HG03432 (cell line): ENCODE measurements at regions not wholly inside any gene's neighbourhood (a gene's known extent, or its start where the extent isn't known, plus 50 kb on each side); places are given as distances from the start of the nearest gene placed in this dataset.
"Not testable (repeated sequence)": the region's sequence is repeated elsewhere in the genome, so short reads cannot be mapped to it uniquely, and the experiment has no call there.

Experiments
- ATAC-seq: cut with Tn5 transposase; IDR thresholded peaks from one replicate; pipeline ENCODE4 v1.9.1; 2021; ENCODE audit warnings: mild to moderate bottlenecking, moderate library complexity; ENCODE audit not compliant: unreplicated experiment

DNA sequence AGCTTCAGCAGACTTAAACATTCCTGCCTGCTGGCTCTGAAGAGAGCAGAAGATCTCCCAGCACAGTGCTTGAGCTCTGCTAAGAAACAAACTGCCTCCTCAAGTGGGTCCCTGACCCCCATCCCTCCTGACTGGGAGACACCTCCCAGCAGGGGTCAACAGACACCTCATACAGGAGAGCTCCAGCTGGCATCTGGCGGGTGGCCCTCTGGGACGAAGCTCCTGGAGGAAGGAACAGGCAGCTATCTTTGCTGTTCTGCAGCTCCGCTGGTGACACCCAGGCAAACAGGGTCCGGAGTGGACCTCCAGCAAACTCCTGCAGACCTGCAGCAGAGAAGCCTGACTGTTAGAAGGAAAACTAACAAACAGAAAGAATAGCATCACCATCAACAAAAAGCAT, 139.3 kb downstream of the ATXN7L3B start:
- not testable (repeated sequence) for ATAC-seq

DNA sequence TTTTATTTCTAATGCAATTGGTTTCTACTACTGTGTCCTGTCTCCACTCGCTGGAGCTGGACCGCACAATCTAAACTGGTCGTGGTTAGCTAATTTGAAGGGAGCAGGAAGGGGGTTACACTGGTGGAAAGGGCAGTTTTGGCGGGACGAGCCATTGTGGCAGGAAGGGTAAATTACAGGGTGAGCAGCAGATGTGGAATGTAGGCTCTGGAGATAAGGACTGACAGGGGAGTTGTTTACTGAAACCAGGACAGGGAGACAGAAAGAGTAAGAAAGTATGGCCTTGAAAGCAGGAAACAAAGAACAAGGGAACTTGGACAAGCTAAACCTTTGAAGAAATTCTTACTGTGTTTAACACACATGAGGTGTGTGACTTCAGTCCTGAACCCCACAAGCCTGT, 147.8 kb downstream of the ATXN7L3B start:
- ATAC-seq: no peak

DNA sequence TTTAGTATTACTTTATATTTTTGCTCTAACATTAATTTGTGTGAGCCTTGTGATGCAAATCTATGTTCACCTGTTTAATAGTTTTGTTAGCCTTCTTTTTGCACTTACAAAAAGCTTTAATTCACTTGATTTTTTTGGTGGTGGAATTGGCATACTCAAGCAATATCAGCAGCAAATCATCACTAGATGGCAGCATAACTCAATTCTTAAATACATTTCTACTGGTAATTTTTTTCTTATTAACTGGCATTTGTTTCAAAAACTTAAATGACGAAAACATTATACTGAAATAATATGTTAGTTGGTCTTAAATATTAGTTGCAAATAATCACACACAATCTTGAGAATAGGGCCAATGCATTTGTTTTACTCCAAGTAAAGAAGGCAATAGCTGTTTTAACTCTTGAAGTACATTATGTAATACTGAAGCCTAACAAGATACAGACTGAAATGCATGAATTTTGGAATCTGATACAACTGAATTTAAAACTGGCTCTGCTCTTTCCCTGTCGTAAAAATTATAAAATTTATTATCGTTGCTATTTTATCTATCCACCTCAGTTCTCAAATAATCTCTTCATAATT, 151.5 kb downstream of the ATXN7L3B start:
- ATAC-seq: peak; percentile 55

DNA sequence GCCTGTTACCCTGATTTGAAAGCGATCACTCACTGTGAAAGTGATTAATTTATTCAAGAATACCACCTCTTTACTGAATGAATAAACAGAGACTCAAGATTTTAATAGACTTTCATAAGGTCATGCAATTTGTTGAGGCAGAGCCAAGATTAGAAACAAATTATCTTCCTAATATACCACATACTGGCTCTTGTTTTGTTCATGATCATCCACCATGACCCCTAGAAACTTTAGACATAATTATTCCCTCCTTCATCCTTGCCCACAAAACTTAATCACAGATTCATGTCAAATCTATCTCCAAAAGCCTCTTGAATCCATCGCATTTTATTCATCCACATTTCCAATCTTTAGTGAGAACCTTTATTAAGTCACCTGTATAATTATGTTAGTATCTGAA, 152.3 kb downstream of the ATXN7L3B start:
- no peak for ATAC-seq

DNA sequence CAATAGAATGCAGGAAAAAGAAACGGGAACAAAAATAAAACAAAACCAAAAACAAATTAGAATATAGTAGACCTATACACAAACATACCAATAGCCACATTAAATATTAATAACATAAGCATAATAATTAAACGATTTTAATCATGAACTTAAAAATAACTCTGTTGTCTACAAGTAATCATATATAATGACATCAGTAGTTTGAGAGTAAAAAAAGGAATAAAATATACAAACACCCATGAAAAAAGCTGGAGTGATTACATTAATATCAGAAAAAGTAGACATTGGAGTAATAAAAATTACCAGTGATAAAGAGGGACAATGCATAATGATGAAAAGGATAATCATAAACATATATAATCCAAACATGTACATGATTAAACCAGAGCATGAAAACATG, 181.8 kb downstream of the ATXN7L3B start:
- no peak for ATAC-seq

DNA sequence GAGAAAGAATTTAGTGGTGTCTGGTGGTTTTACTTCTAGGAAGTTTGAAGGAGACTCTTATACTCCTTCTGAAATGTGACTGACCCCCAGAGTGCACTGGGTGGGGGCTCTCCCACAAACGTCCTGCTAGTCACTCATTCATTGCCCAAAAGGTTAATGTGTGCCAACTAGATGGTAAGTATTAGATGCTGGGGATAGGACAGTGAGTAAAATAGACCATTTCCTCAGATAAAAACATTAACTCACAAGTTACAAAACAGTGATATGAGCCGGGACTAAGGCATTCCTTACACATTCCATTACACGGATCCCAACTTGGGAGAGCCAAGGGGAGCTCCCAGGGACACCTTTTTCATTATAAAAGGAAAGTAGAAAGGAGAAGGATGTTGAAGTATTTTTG, 185.1 kb downstream of the ATXN7L3B start:
- ATAC-seq: no peak

DNA sequence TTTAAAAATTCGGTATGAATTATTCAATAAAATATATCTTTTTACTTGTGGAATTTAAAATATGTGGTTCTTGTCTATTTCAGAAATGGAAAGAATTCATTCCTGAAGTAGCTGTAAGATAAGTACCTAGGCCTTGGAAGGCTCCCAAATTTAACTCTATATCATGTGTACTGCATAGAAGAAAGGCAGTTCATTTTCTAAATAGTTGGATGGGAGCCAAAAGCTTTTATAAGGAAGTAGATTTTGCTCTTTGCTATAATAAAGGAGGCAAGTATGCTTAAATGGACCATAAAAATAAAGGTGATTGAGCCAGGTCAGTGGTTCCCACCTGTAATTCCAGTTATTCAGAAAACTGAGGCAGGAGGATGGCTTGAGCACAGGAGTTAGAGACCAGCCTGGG, 187.5 kb downstream of the ATXN7L3B start:
- ATAC-seq: no peak

DNA sequence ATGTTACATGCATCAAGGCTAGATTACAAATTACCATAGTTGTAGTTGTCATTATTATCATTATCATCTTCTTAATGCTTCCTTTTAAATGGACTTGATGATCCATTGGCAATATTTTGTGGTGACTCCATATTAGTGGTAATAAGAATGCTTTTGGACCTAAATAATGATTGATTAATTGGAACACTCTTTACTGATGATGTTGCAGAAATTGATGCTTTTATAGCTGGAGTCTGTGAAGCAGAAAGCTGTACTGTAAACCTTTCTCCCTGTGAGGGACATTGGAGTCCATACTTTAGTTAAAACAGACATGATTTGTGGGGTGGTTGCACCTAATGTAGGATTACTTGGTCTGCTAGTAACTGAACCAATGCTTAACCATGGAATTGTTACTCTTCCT, 190.4 kb downstream of the ATXN7L3B start:
- ATAC-seq: no peak

DNA sequence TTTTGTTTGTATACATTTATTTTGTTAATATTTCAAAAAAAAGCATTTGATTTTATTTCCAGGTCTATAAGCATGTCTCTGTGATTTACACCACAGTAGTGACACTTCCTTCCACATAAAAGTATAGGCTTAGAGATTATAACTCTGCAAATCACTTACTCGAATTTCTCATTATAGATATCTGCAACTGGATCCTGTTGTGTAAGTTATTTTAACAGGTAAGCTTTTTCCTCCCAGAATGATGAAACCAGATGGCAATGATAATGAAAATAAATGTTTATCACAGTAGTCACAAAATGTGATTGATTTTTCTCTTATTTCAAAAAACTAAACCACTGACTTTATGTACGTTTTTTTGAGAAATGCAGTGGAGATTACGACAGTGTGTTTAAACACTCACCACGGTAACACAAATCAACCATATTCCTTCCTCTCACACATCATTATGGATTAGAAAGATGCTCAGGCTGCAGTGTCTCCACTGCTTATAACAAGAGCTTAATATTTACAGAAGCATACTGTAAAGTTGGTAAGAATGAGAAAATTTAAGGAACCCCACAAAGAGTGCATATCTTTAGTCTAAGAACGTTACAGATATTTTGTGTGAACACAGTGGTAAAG, 194.6 kb downstream of the ATXN7L3B start:
- ATAC-seq: no peak

DNA sequence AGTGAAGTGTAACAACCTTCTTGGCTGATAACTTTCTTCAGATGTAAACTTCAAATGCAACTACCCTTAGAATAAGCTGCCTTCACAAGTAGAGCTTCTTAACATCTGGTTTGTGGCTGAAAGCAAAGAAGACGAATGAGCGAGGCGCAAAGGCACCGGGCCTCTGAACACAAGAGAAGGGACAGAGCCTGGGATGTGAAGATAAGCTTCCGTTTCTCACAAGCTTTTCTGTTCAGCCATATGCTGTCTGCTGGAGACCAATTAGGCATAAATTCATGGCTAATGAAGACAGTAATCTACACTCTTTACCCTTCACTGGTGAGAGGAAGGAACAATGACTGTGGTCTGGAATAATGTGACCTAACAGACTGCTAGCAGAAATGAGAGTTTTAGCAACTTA, 195.2 kb downstream of the ATXN7L3B start:
- no peak for ATAC-seq

DNA sequence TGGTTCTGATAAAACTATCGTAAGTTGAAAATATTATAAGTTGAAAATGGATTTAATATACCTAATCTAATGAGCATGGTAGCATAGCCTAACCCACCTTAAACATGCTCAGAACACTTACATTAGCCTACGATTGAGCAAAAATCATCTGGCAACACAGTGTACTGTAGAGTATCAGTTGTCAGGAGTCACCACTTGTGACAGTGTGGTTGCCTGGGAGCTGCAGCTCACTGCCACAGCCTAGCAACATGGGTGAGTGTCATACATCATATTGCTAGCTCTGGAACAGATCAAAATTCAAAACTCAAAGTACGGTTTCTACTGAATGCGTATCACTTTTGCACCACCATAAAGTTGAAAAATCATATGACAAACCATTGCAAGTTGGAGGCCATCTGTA, 203.5 kb downstream of the ATXN7L3B start:
- ATAC-seq: no peak

DNA sequence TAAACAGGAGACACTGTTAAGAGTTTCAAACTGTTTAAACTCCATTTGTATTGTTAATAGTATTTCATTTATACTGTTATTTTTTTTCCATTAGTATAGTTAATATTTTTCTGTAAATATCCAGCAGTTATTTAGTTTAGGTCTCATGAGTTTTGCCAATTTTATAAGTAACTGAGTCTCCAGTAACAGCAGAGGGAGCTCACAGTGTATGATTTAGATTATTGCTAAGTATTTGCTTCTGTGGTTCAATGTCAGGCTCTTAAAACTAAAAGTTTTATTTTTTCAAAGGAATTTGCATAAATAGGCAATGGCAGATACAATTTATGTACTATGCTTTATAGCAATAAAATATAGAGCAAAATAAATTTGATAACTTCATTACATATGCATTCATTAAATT, 209.7 kb downstream of the ATXN7L3B start:
- ATAC-seq: no peak

DNA sequence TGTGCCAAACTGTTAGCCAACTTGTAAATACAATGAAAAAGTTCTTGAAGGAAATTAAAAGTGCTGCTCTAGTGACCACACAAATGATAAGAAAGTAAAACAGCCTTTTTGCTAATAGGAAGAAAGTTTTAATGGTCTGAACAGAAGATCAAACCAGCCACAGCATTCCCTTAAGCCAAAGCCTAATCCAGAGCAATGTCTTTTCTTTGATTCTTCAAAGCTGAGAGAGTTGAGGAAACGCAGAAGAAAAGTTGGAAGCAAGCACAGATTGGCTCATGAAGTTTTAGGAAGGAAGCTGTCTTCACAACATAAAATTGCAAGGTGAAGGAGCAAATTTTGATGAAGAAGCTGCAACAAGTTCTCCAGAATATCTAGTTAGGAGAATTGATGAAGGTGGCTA, 213.8 kb downstream of the ATXN7L3B start:
- ATAC-seq: no peak

DNA sequence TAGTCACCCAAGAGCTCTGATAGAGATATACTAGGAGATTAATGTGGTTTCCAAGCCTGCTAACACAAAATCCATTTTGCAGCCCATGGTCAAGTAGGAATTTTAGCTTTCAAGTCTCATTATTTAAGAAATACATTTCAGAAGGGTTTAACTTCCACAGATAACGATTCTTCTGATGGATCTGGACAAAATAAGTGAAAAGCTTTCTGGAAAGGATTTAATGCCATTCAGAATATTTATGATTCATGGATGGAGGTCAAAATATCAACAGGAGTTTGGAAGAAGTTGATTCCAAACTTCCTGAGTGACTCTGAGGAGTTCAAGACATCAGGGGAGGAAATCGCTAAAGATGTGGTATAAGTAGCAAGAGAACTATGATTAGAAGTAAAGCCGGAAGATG, 214.6 kb downstream of the ATXN7L3B start:
- ATAC-seq: no peak

DNA sequence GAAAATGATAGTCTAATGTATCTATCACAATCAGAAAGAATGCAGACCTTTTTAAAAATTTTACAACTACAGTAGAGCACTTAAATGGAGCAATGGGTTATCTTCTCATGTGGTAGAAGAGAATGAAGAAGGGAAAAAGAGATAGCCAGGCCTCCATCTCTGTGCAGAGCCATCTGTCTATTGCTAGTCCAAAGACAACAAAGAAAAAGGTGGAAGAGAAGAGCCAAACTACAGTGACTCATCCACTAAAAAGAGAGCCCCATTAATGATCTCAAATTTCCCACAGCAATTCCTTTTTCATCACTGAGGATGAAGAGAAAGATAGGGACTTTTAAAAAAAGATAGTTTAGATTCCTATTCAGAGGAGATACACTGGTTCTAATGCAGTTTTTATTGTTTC, 232.9 kb downstream of the ATXN7L3B start:
- no peak for ATAC-seq

DNA sequence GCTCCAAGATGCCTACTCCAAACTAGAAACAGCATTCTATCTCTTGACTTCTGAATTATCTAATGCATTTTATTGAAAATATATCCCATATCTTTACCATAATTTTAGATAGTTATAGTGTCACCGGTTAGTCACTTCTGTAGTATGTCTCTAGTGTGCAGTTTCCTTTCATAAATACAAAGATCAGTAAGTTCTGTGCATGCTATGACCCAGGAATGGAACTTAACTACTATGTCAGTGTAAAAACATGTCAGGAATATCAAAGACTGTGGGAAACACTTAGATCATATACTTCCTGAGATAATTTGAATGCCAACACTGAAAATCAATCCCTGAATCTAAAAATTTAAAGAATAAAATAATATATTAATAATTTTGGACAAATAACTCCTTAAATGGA, 237.6 kb downstream of the ATXN7L3B start:
- no peak for ATAC-seq

DNA sequence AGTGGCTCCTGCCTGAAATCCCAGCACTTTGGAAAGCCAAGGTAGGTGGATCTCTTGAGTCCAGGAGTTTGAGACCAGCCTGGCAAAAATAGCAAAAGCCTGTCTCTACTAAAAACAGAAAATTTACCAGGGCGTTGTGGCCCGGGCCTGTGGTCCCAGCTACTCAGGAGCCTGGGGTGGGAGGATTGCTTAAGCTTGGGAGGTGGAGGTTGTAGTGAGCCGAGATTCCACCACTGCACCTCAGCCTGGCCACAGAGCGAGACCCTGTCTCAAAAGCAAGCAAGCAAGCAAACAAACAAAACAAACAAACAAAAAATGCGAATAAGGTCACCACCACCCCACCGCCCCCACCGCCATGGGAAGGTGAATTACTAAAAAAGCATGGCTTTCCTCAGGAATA, 238.7 kb downstream of the ATXN7L3B start:
- ATAC-seq: no peak

DNA sequence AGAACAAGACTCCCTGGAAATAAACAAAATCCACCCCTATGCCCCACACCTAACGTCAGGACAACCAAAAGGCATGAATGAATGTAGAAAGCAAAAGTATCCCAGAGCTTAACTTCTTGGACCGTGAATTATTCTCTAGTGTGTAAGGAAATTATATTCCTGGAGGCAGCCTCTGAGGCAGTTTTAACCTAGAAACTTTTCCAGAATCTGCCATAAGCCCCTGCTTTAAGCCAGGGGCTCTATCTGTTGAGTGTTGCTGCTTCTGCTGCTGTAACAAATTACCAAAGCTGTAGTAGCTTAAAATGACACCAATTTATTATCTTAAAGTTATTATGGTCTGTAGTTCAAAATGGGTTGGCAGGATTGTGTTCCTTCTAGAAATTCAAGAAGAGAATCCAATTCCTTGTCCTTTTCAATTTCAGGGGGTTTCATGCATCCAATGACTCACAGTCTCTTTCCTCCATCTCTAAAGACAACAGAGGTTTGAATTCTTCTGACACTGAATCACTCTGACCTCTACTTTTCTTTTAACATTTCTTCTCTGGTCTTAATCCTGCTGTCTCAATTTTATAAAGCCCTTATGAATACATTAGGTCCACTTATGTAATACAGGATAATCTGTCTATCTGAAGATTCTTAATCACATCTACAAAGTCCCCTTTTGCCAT, 242.7 kb downstream of the ATXN7L3B start:
- no peak for ATAC-seq

DNA sequence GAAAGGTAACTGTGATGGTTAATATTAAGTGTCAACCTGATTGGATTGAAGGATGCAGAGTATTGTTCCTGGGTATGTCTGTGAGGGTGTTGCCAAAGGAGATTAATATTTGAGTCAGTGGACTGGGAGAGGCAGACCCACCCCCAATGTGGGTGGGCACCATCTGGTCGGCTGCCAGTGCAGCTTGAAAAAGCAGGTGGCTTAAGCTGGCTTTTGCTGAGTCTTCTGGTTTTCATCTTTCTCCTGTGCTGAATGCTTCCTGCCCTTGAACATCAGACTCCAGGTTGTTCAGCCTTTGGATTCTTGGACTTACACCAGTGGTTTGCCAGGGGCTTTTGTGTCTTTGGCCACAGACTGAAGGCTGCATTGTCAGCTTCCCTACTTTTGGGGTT, 243.2 kb downstream of the ATXN7L3B start:
- ATAC-seq: not testable (repeated sequence)

DNA sequence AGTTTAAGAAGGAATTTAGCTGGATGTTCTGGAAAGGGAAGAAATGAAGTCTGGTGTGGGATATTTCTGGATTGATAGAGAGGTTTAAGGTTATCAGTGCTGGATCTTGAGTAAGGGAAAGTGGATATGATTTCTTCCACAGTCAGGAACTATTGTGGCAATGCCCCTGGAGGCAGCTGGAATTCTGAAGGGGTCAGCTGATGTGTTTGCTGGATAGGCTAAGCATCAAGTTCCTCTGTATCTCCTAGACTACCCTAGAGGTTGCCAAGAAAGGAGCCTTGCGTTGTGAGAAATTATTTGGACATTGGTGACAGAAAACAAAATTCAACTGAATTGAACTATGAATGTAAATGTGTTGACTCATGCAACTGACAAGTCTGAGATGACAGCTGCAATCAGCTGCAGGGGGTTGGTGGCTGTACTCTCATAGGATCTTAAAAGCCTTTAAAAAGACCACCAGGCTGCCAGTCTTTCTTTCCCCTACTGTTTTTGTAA, 244.4 kb downstream of the ATXN7L3B start:
- ATAC-seq: no peak

DNA sequence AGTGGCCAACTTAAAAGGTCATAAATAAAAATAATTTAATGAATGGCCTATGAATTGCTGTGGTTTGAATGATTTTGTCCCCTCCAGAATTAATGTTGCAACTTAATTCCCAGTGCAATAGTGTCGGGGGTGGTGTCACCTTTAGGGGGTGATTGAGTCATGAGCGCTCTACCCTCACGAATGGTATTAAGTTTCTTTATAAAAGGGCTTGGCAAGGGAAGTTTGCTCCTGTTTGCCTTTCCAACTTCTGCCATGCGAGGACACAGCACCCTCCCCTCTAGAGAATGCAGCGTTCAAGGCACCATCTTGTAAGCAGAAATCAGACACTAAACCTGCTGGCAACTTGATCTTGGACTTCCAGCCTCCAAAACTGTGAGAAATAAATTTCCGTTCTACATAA, 253.3 kb downstream of the ATXN7L3B start:
- no peak for ATAC-seq

DNA sequence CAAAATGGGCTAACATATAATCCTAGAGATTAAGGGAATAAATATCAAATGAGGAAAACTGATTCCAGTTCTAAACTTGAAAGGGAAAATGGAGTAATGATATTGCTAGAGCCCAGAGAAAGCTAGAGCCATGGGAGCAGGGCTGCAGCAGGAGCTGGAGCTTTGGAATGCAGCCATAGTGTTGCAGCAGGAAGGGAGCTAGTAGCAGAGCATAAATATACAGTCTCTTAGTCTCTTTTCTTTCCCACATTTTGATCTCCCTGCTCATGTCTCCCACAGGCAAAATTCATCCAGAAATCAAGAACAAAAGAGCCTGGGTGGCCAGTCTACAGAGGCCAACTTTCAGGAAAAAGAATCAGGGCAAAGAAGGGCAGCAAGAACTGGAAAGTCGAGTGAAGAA, 253.7 kb downstream of the ATXN7L3B start:
- no peak for ATAC-seq
